ENCODE measurements at regions not wholly inside any gene's neighbourhood (a gene's known extent, or its start where the extent isn't known, plus 50 kb on each side); places are given as distances from the start of the nearest gene placed in this dataset.

GRCh38 chr15:93372208-93372864 lies 283.3 kb upstream of the RGMA start:
- Mint-ChIP-seq H3K36me3 (ENCODE audit: unreplicated experiment) (no peaks in the 10 kb centered on the region), H3K4me1 (ENCODE audit: low read depth, unreplicated experiment) (peaks cover 1% of the 10 kb centered on the region), H3K27me3 (ENCODE audit: unreplicated experiment) (peaks cover 4% of the 10 kb centered on the region), H3K9me3 (ENCODE audit: unreplicated experiment) (peaks cover 5% of the 10 kb centered on the region), H3K27ac (ENCODE audit: unreplicated experiment) (no peak overlapping the region), H3K4me3 (ENCODE audit: unreplicated experiment) (no peak overlapping the region)
- TF ChIP-seq, protein P1, sequence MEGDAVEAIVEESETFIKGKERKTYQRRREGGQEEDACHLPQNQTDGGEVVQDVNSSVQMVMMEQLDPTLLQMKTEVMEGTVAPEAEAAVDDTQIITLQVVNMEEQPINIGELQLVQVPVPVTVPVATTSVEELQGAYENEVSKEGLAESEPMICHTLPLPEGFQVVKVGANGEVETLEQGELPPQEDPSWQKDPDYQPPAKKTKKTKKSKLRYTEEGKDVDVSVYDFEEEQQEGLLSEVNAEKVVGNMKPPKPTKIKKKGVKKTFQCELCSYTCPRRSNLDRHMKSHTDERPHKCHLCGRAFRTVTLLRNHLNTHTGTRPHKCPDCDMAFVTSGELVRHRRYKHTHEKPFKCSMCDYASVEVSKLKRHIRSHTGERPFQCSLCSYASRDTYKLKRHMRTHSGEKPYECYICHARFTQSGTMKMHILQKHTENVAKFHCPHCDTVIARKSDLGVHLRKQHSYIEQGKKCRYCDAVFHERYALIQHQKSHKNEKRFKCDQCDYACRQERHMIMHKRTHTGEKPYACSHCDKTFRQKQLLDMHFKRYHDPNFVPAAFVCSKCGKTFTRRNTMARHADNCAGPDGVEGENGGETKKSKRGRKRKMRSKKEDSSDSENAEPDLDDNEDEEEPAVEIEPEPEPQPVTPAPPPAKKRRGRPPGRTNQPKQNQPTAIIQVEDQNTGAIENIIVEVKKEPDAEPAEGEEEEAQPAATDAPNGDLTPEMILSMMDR (IDR thresholded peaks at IDR 0.05; ENCODE audit: partially characterized antibody, unreplicated experiment): no peak
- no peak for DNase-seq

DNA sequence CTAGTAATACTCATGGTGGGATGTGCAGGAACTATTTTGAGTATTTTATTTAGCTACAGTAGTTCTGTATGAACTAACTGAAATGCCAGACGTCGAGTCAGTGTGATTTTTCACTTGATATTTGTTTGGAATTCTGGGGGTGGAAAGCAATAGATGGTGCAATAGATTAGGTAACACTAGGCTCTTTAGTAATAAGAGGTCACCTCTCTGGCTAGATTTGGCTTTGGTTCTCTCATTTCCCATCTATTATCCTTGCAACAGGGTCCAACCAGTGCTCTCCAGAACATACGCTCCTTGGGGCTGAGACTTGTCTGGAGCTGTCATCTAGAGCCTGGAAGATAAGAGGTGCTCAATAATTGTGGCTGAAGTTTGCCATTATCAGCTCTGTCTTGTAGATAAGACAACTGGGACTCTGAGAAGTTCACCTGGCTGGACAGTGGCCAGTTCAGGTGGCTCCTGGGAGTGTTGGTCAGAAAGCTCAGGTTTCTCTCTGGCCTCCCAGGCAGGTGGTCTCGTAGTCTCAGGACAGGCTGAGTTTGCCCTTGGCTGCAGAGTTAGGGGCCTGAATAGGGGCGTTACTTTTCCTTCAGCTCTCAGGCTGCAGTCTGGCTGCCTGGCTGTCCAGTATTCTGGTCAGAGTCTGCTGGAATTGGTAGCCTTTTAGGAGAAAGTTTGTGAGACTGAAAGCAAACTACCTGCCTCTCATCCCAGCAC lies 277.5 kb upstream of the RGMA start:
- H3K9me3 Mint-ChIP-seq (ENCODE audit: unreplicated experiment): no peaks in the 10 kb centered on the region
- TF ChIP-seq, protein P1 (IDR thresholded peaks at IDR 0.05; ENCODE audit: partially characterized antibody, unreplicated experiment): no peak
- H3K27ac Mint-ChIP-seq (ENCODE audit: unreplicated experiment): no peak overlapping the region
- H3K27me3 Mint-ChIP-seq (ENCODE audit: unreplicated experiment): peaks cover 2% of the 10 kb centered on the region
- H3K4me3 Mint-ChIP-seq (ENCODE audit: unreplicated experiment): no peak overlapping the region
- H3K4me1 Mint-ChIP-seq (ENCODE audit: low read depth, unreplicated experiment): peaks cover 3% of the 10 kb centered on the region
- no peak for DNase-seq
- no peaks in the 10 kb centered on the region for H3K36me3 Mint-ChIP-seq (ENCODE audit: unreplicated experiment)

DNA sequence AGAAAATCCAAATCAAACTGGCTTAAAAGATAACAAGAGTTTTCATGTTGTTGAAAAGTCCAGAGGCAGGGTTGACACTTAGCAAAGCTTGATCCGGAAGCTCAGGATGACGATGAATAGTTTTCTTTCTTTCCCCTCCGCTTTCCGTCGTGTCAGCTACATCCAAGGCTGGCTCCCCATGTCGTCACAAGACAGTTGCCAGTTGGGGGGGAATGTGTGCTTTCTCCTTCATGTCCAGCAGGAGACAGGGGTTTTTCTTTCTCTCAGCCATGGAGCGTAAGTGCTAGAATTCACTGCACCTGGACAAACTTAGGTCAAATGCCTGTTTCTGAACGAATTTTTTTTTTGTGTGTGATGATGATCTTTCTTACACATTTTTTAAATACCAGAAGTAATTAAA lies 273.8 kb upstream of the RGMA start:
- TF ChIP-seq, protein P1 (IDR thresholded peaks at IDR 0.05; ENCODE audit: partially characterized antibody, unreplicated experiment): no peak
- no peaks in the 10 kb centered on the region for H3K36me3 Mint-ChIP-seq (ENCODE audit: unreplicated experiment)
- H3K4me1 Mint-ChIP-seq (ENCODE audit: low read depth, unreplicated experiment): peaks cover 7% of the 10 kb centered on the region
- DNase-seq: peak; percentile 27
- no peak overlapping the region for H3K27ac Mint-ChIP-seq (ENCODE audit: unreplicated experiment)
- H3K4me3 Mint-ChIP-seq (ENCODE audit: unreplicated experiment): no peak overlapping the region
- peaks cover 2% of the 10 kb centered on the region for H3K27me3 Mint-ChIP-seq (ENCODE audit: unreplicated experiment)
- peaks cover 2% of the 10 kb centered on the region for H3K9me3 Mint-ChIP-seq (ENCODE audit: unreplicated experiment)

- H3K4me3 Mint-ChIP-seq (ENCODE audit: unreplicated experiment): no peak overlapping the region
- TF ChIP-seq, protein P1 (IDR thresholded peaks at IDR 0.05; ENCODE audit: partially characterized antibody, unreplicated experiment): no peak
- H3K4me1 Mint-ChIP-seq (ENCODE audit: low read depth, unreplicated experiment): peaks cover 7% of the 10 kb centered on the region
- no peak overlapping the region for H3K27ac Mint-ChIP-seq (ENCODE audit: unreplicated experiment)
- H3K36me3 Mint-ChIP-seq (ENCODE audit: unreplicated experiment): no peaks in the 10 kb centered on the region
- H3K9me3 Mint-ChIP-seq (ENCODE audit: unreplicated experiment): peaks cover 2% of the 10 kb centered on the region
- H3K27me3 Mint-ChIP-seq (ENCODE audit: unreplicated experiment): peaks cover 2% of the 10 kb centered on the region
- DNase-seq: no peak
Observed at GRCh38 chr15:93362203-93362602, 273.2 kb upstream of the RGMA start.

- peaks cover 7% of the 10 kb centered on the region for H3K4me1 Mint-ChIP-seq (ENCODE audit: low read depth, unreplicated experiment)
Observed at GRCh38 chr15:93361703-93362102, 272.7 kb upstream of the RGMA start.

More at GRCh38 chr15:93361703-93362102, 272.7 kb upstream of the RGMA start:
- no peaks in the 10 kb centered on the region for H3K36me3 Mint-ChIP-seq (ENCODE audit: unreplicated experiment)
- TF ChIP-seq, protein P1 (IDR thresholded peaks at IDR 0.05; ENCODE audit: partially characterized antibody, unreplicated experiment): no peak
- no peak overlapping the region for H3K27ac Mint-ChIP-seq (ENCODE audit: unreplicated experiment)
- DNase-seq: no peak
- H3K9me3 Mint-ChIP-seq (ENCODE audit: unreplicated experiment): peaks cover 2% of the 10 kb centered on the region
- H3K27me3 Mint-ChIP-seq (ENCODE audit: unreplicated experiment): peaks cover 2% of the 10 kb centered on the region
- peak overlapping the region; percentile 0 for H3K4me3 Mint-ChIP-seq (ENCODE audit: unreplicated experiment)
